Smooth muscle cell (in vitro differentiated cells): ENCODE measurements at regions not wholly inside any gene's neighbourhood (a gene's known extent, or its start where the extent isn't known, plus 50 kb on each side); places are given as distances from the start of the nearest gene placed in this dataset.
A peak's percentile ranks its signal among the peaks of the same experiment; 100 is the strongest.

Experiments used
- DNase-seq: peaks from one replicate; lab custom pipeline; 2025; ENCODE audit not compliant: unreplicated experiment; lab: John Stamatoyannopoulos, UW
- H2AFZ ChIP-seq: fragments of 200-600 bp; sonication (generic); 2 replicates; pipeline ENCODE4 v1.6.0; 2016; ENCODE audit warnings: antibody characterized with exemption, low read depth, mild to moderate bottlenecking
- H3F3A ChIP-seq: fragments of 200-600 bp; sonication (generic); 2 replicates; pipeline ENCODE4 v1.6.0; 2017; ENCODE audit warnings: antibody characterized with exemption, low read depth
- H3K27ac ChIP-seq: fragments of 200-600 bp; sonication (generic); 2 replicates; pipeline ENCODE4 v1.5.1; 2016; ENCODE audit warnings: low read depth, mild to moderate bottlenecking
- H3K27me3 ChIP-seq: fragments of 200-600 bp; sonication (generic); 2 replicates; pipeline ENCODE4 v1.6.1; 2016; ENCODE audit warnings: low read depth, mild to moderate bottlenecking
- H3K36me3 ChIP-seq: fragments of 200-600 bp; sonication (generic); 2 replicates; pipeline ENCODE4 v1.5.1; 2016; ENCODE audit warnings: low read depth
- H3K4me1 ChIP-seq: fragments of 200-600 bp; sonication (generic); 2 replicates; pipeline ENCODE4 v1.5.1; 2016; ENCODE audit warnings: low read depth
- H3K4me2 ChIP-seq: fragments of 200-600 bp; sonication (generic); 2 replicates; pipeline ENCODE4 v1.6.0; 2016; ENCODE audit warnings: mild to moderate bottlenecking
- H3K4me3 ChIP-seq: fragments of 200-600 bp; sonication (generic); 2 replicates; pipeline ENCODE4 v1.5.1; 2016; ENCODE audit warnings: mild to moderate bottlenecking
- H3K79me2 ChIP-seq: fragments of 200-600 bp; sonication (generic); 2 replicates; pipeline ENCODE4 v1.6.0; 2016; ENCODE audit warnings: low read depth, mild to moderate bottlenecking
- H3K9ac ChIP-seq: fragments of 200-600 bp; sonication (generic); 2 replicates; pipeline ENCODE4 v1.6.0; 2016; ENCODE audit warnings: low read depth
- H3K9me3 ChIP-seq: fragments of 200-600 bp; sonication (generic); replicated peaks from 2 replicates; pipeline ENCODE4 v1.5.1; 2016; ENCODE audit warnings: low read depth
- H4K20me1 ChIP-seq: fragments of 200-600 bp; sonication (generic); 2 replicates; pipeline ENCODE4 v1.6.0; 2016; ENCODE audit warnings: low read depth
- WGBS: methylation state at CpG from one replicate; pipeline ENCODE4 v1.1.7; 2016; ENCODE audit warnings: low lambda C conversion rate; 5-methylcytosine and 5-hydroxymethylcytosine counted together
- TF ChIP-seq, protein P1 (sequence below): fragments of 200-600 bp; sonication (generic); IDR thresholded peaks from 2 replicates; pipeline ENCODE4 v1.5.1; 2017; ENCODE audit warnings: borderline replicate concordance, mild to moderate bottlenecking, antibody characterized with exemption; ENCODE audit not compliant: insufficient read depth, poor library complexity, severe bottlenecking

DNA sequence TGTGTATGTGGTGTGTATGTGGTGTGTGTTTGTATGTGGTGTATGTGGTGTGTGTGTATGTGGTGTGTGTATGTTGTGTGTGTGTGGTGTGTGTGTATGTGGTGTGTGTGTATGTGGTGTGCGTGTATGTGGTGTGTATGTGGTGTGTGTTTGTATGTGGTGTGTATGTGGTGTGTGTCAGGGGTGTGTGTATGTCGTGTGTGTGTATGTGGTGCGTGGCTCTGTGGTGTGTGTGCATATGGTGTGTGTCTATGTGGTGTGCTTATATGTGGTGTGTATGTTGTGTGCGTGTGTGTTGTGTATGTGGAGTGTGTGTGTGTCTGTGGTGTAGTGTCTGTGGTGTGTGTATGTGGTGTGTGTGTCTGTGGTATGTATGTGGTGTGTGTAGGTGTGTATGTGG lies 62.5 kb upstream of the MEDAG start:
- Histone ChIP-seq H3K9me3 (no peaks in the 10 kb centered on the region), H3K36me3 (no peaks in the 10 kb centered on the region)
- TF ChIP-seq, protein P1, sequence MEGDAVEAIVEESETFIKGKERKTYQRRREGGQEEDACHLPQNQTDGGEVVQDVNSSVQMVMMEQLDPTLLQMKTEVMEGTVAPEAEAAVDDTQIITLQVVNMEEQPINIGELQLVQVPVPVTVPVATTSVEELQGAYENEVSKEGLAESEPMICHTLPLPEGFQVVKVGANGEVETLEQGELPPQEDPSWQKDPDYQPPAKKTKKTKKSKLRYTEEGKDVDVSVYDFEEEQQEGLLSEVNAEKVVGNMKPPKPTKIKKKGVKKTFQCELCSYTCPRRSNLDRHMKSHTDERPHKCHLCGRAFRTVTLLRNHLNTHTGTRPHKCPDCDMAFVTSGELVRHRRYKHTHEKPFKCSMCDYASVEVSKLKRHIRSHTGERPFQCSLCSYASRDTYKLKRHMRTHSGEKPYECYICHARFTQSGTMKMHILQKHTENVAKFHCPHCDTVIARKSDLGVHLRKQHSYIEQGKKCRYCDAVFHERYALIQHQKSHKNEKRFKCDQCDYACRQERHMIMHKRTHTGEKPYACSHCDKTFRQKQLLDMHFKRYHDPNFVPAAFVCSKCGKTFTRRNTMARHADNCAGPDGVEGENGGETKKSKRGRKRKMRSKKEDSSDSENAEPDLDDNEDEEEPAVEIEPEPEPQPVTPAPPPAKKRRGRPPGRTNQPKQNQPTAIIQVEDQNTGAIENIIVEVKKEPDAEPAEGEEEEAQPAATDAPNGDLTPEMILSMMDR = no peak

GRCh38 chr13:30844548-30845296 lies 61.3 kb upstream of the MEDAG start:
- Histone ChIP-seq H3F3A (peaks cover 28% of the 10 kb centered on the region), H3K9me3 (no peaks in the 10 kb centered on the region), H3K4me3 (no peak overlapping the region), H3K36me3 (no peaks in the 10 kb centered on the region), H3K4me2 (no peak overlapping the region), H4K20me1 (no peaks in the 10 kb centered on the region), H3K4me1 (peaks cover 7% of the 10 kb centered on the region), H2AFZ (no peak overlapping the region), H3K27ac (peak overlapping the region; percentile 95), H3K79me2 (no peaks in the 10 kb centered on the region), H3K9ac (no peak overlapping the region), H3K27me3 (no peaks in the 10 kb centered on the region)
- TF ChIP-seq, protein P1 = no peak
- DNase-seq = no peak
- WGBS = 95% methylated on average over 2 of the region's 6 CpGs

More for the DNA sequence above, 62.5 kb upstream of the MEDAG start:
- H3K4me3 ChIP-seq = no peak overlapping the region
- 71% methylated on average over 4 of the region's 4 CpGs for WGBS
- no peak overlapping the region for H3K9ac ChIP-seq
- no peak overlapping the region for H2AFZ ChIP-seq
- no peak overlapping the region for H3K4me2 ChIP-seq
- no peak for DNase-seq
- H3K4me1 ChIP-seq = peaks cover 7% of the 10 kb centered on the region
- no peaks in the 10 kb centered on the region for H4K20me1 ChIP-seq
- no peaks in the 10 kb centered on the region for H3K79me2 ChIP-seq
- H3K27me3 ChIP-seq = no peaks in the 10 kb centered on the region
- H3K27ac ChIP-seq = no peak overlapping the region
- H3F3A ChIP-seq = peaks cover 22% of the 10 kb centered on the region

DNA sequence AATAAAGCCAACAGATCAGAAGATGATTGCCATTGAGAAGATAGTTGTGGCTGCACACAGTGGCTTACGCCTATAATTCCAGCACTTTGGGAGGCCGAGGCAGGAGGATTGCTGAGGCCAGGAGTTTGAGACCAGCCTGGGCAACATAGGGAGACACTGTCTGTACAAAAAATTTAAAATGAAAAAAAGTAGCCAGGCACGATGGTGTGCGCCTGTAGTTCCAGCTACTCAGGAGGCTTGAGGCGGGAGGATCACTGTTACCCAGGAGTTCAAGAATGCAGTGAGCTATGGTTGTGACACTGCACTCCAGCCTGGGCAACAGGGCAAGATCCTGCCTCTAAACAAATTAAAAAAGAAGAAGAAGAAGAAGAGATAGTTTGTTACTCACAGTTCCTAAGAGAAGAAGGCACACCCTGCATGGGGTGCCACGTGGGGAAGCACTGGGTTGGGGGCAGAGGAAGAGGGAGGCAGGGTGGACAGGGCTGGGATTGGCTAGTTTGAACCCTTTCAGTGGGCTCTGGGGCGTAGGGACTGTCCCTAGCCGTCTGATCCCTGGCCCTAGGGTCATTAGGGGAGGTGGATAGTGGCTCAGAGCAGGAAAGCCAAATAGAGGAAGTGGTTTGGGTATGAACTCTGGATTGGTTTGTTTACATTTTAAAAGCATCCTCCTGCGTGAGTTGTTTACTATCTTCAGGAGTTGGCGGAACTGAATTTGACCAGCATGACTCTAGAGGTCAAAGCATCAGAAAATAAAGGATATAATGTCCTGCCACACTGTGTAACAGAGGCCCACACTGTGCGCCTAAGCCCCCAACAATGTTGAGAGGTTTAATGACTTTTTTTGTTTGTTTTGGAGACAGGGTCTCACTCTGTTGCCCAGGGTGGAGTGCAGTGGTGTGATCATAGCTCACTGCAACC lies 60.5 kb upstream of the MEDAG start:
- peaks cover 7% of the 10 kb centered on the region for H3K4me1 ChIP-seq
- WGBS = 68% methylated on average over 11 of the region's 11 CpGs
- H3K27me3 ChIP-seq = no peaks in the 10 kb centered on the region
- TF ChIP-seq, protein P1 = no peak
- H3F3A ChIP-seq = peaks cover 31% of the 10 kb centered on the region
- H3K9ac ChIP-seq = peak overlapping the region; percentile 25
- H3K4me3 ChIP-seq = no peak overlapping the region
- H4K20me1 ChIP-seq = no peaks in the 10 kb centered on the region
- no peaks in the 10 kb centered on the region for H3K9me3 ChIP-seq
- peak overlapping the region; percentile 95 for H3K27ac ChIP-seq
- no peak overlapping the region for H2AFZ ChIP-seq
- H3K36me3 ChIP-seq = no peaks in the 10 kb centered on the region
- no peaks in the 10 kb centered on the region for H3K79me2 ChIP-seq
- H3K4me2 ChIP-seq = no peak overlapping the region
- DNase-seq = no peak
